Spleen (tissue), 11 donors: ENCODE measurements at regions not wholly inside any gene's neighbourhood (a gene's known extent, or its start where the extent isn't known, plus 50 kb on each side); places are given as distances from the start of the nearest gene placed in this dataset.

Source experiments
- DNase-seq: peaks from one replicate; pipeline ENCODE4 v3.0.0-alpha.2; 2020
- H3K27ac ChIP-seq, 8 donors: fragments of 200-600 bp; sonication (generic) in 7 of 8; 1 replicate in 4 of 8; 2 replicates in 4 of 8; pipeline versions ENCODE4 v1.5.0 to v1.8.0; 2016 to 2021; ENCODE audit warnings: inconsistent platforms in 4 of 8, mild to moderate bottlenecking in 4 of 8, moderate library complexity in 1 of 8
- H3K27me3 ChIP-seq, 7 donors: fragments of 200-600 bp; sonication (generic) in 6 of 7; replicated peaks in 1 of 7; 1 replicate in 4 of 7; 2 replicates in 3 of 7; pipeline versions ENCODE4 v1.5.0 to v1.8.0; 2016 to 2021; ENCODE audit warnings: inconsistent platforms in 3 of 7, mild to moderate bottlenecking in 1 of 7
- H3K36me3 ChIP-seq, 6 donors: fragments of 200-600 bp; sonication (generic) in 5 of 6; 1 replicate in 4 of 6; 2 replicates in 2 of 6; pipeline versions ENCODE4 v1.5.0 to v1.8.0; 2016 to 2021; ENCODE audit warnings: inconsistent platforms in 2 of 6
- H3K4me1 ChIP-seq, 6 donors: fragments of 200-600 bp; sonication (generic) in 5 of 6; 1 replicate in 3 of 6; 2 replicates in 3 of 6; pipeline versions ENCODE4 v1.5.0 to v1.8.0; 2016 to 2021; ENCODE audit warnings: inconsistent platforms in 3 of 6
- H3K4me3 ChIP-seq, 8 donors: fragments of 200-600 bp; sonication (generic) in 7 of 8; 1 replicate in 4 of 8; 2 replicates in 4 of 8; pipeline versions ENCODE4 v1.5.0 to v1.8.0; 2016 to 2021; ENCODE audit warnings: inconsistent platforms in 4 of 8, mild to moderate bottlenecking in 4 of 8, moderate library complexity in 2 of 8
- H3K9me3 ChIP-seq, 8 donors: fragments of 200-600 bp; sonication (generic) in 7 of 8; 1 replicate in 4 of 8; 2 replicates in 4 of 8; pipeline versions ENCODE4 v1.5.0 to v1.8.0; 2016 to 2021; ENCODE audit warnings: inconsistent platforms in 4 of 8
- CTCF ChIP-seq, 11 experiments: fragments of 200-600 bp in 7 of 11; fragments of 450-650 bp in 4 of 11; sonication (generic) in 4 of 11; IDR thresholded peaks in 8 of 11; conservative IDR thresholded peaks in 3 of 11; 1 replicate in 7 of 11; 2 replicates in 4 of 11; pipeline versions ENCODE4 v1.4.0 to v1.8.0; 2016 to 2021; ENCODE audit warnings: antibody characterized with exemption in 11 of 11, inconsistent platforms in 4 of 11, mild to moderate bottlenecking in 1 of 11
- POLR2A ChIP-seq, 3 donors: fragments of 450-650 bp; IDR thresholded peaks; one replicate each; pipeline ENCODE4 v1.5.1; 2017; ENCODE audit warnings: antibody characterized with exemption in 3 of 3, mild to moderate bottlenecking in 1 of 3
- POLR2AphosphoS5 ChIP-seq, 3 donors: sonication (generic); formaldehyde crosslinking; IDR thresholded peaks; one replicate each; pipeline ENCODE4 v1.5.1; 2017; ENCODE audit warnings: antibody characterized with exemption in 3 of 3
- WGBS, 5 donors: extraction: QIAGEN DNeasy Blood & Tissue Kit in 3 of 5; methylation state at CpG; one replicate each; pipeline versions ENCODE4 v1.1.5 to v1.1.7; 2013 to 2018; 5-methylcytosine and 5-hydroxymethylcytosine counted together
- intact Hi-C: fragments of 100-400 bp; cut with DNase I; formaldehyde crosslinking; loops from one replicate; pipeline ENCODE4 v1.15.0; 2023; ENCODE audit warnings: low total_unique reads
- donor health status: healthy with polysubstance abuse.
- donor health status: DM: no; HTN: no; CAD: no; lungs with moderate emphysema.
- donor health status: DM: no; HTN: no; CAD: no.
- donor health status: Bipolar disorder and iron deficiency.
- donor health status: healthy.
- donor health status: DM: no; HTN: no; CAD: no.
- donor health status: DM: yes; HTN: yes; CAD: no.

GRCh38 chr16:13305019-13305755 lies 403.8 kb downstream of the SHISA9 start:
- intact Hi-C loops = no loop called here
- H3K36me3 ChIP-seq = no peaks in the 10 kb centered on the region
- no peaks in the 10 kb centered on the region for H3K27me3 ChIP-seq
- WGBS, 5 donors = 63 to 82% (median 74%) methylated on average over 8 of the region's 8 CpGs
- no peak overlapping the region for H3K4me3 ChIP-seq
- H3K27ac ChIP-seq = no peak overlapping the region
- no peak for DNase-seq
- H3K9me3 ChIP-seq = no peaks in the 10 kb centered on the region
- H3K4me1 ChIP-seq = no peaks in the 10 kb centered on the region
- TF ChIP-seq CTCF (IDR thresholded peaks at IDR 0.05 in 8 of 11, conservative IDR thresholded peaks at IDR 0.05 in 3 of 11) (no peak), POLR2AphosphoS5 (IDR thresholded peaks at IDR 0.05) (no peak), POLR2A (IDR thresholded peaks at IDR 0.05) (no peak)

- H3K4me3 ChIP-seq = no peak overlapping the region
- intact Hi-C loops = no loop called here
- TF ChIP-seq POLR2AphosphoS5 (IDR thresholded peaks at IDR 0.05) (no peak), POLR2A (IDR thresholded peaks at IDR 0.05) (no peak)
- WGBS, 5 donors = 7 to 35% (median 25%) methylated on average over 2 of the region's 2 CpGs
- no peaks in the 10 kb centered on the region for H3K4me1 ChIP-seq
- no peak overlapping the region for H3K27ac ChIP-seq
- H3K27me3 ChIP-seq = no peaks in the 10 kb centered on the region
- no peaks in the 10 kb centered on the region for H3K9me3 ChIP-seq
- H3K36me3 ChIP-seq = no peaks in the 10 kb centered on the region
- DNase-seq = no peak
Observed at GRCh38 chr16:13306161-13306995, 405.0 kb downstream of the SHISA9 start.

GRCh38 chr16:13307255-13307654 lies 405.9 kb downstream of the SHISA9 start:
- intact Hi-C loops = no loop called here
- TF ChIP-seq POLR2A (IDR thresholded peaks at IDR 0.05) (no peak), CTCF (IDR thresholded peaks at IDR 0.05 in 8 of 11, conservative IDR thresholded peaks at IDR 0.05 in 3 of 11) (no peak), POLR2AphosphoS5 (IDR thresholded peaks at IDR 0.05) (no peak)
- Histone ChIP-seq H3K27ac (no peak overlapping the region), H3K4me1 (no peaks in the 10 kb centered on the region), H3K9me3 (no peaks in the 10 kb centered on the region), H3K27me3 (no peaks in the 10 kb centered on the region), H3K4me3 (no peak overlapping the region), H3K36me3 (no peaks in the 10 kb centered on the region)
- 15 to 40% (median 26%) methylated on average over 4 of the region's 4 CpGs for WGBS, 5 donors
- DNase-seq = no peak

- no peak for TF ChIP-seq POLR2AphosphoS5 (IDR thresholded peaks at IDR 0.05)
- no peak for TF ChIP-seq POLR2A (IDR thresholded peaks at IDR 0.05)
- TF ChIP-seq CTCF (IDR thresholded peaks at IDR 0.05 in 8 of 11, conservative IDR thresholded peaks at IDR 0.05 in 3 of 11) = no peak
- Histone ChIP-seq H3K9me3 (no peaks in the 10 kb centered on the region), H3K27me3 (no peaks in the 10 kb centered on the region), H3K27ac (no peak overlapping the region), H3K4me3 (no peak overlapping the region), H3K4me1 (no peaks in the 10 kb centered on the region), H3K36me3 (no peaks in the 10 kb centered on the region)
- intact Hi-C loops = no loop called here
- DNase-seq = no peak
- 90 to 94% (median 92%) methylated on average over 5 of the region's 5 CpGs for WGBS, 5 donors
Observed at GRCh38 chr16:13307851-13308250, 406.5 kb downstream of the SHISA9 start.
